M059J (cell line): ENCODE measurements at regions not wholly inside any gene's neighbourhood (a gene's known extent, or its start where the extent isn't known, plus 50 kb on each side); places are given as distances from the start of the nearest gene placed in this dataset.
A peak's percentile ranks its signal among the peaks of the same experiment; 100 is the strongest.

ENCODE experiments used
- DNase-seq: peaks from one replicate; pipeline ENCODE4 v3.0.0-alpha.2; 2012; ENCODE audit warnings: low read depth

- no peak for DNase-seq
These were observed 194.9 kb upstream of the UMPS start for GRCh38 chr3:124535306-124535705.

GRCh38 chr3:124540550-124541211, 189.6 kb upstream of the UMPS start:
- no peak for DNase-seq

- DNase-seq = no peak
These were observed 187.9 kb upstream of the UMPS start for GRCh38 chr3:124542214-124542869.

GRCh38 chr3:124545891-124546290, 184.4 kb upstream of the UMPS start:
- no peak for DNase-seq

GRCh38 chr3:124552224-124552623, 178.0 kb upstream of the UMPS start:
- DNase-seq = peak; percentile 98

- DNase-seq = no peak
These were observed 177.1 kb upstream of the UMPS start for GRCh38 chr3:124553178-124553577.

GRCh38 chr3:124556636-124557035, 173.6 kb upstream of the UMPS start:
- DNase-seq = no peak

- DNase-seq = peak; percentile 87
These were observed 172.6 kb upstream of the UMPS start for GRCh38 chr3:124557433-124558232.

- DNase-seq = peak; percentile 100
These were observed 171.0 kb upstream of the UMPS start for GRCh38 chr3:124558991-124559845.

- peak; percentile 84 for DNase-seq
These were observed 170.2 kb upstream of the UMPS start for GRCh38 chr3:124559846-124560574.

- DNase-seq = no peak
These were observed 169.5 kb upstream of the UMPS start for GRCh38 chr3:124560666-124561215.

- no peak for DNase-seq
These were observed 167.5 kb upstream of the UMPS start for GRCh38 chr3:124562769-124563168.

- DNase-seq = peak; percentile 47
These were observed 166.9 kb upstream of the UMPS start for GRCh38 chr3:124563376-124563775.

GRCh38 chr3:124565013-124565412, 165.2 kb upstream of the UMPS start:
- DNase-seq = peak; percentile 80

- no peak for DNase-seq
These were observed 164.7 kb upstream of the UMPS start for GRCh38 chr3:124565551-124565950.

GRCh38 chr3:124566701-124567100, 163.6 kb upstream of the UMPS start:
- DNase-seq = no peak

- DNase-seq = no peak
These were observed 163.1 kb upstream of the UMPS start for GRCh38 chr3:124567179-124567578.

- no peak for DNase-seq
These were observed 160.5 kb upstream of the UMPS start for GRCh38 chr3:124569761-124570160.

- DNase-seq = no peak
These were observed 160.0 kb upstream of the UMPS start for GRCh38 chr3:124570232-124570631.

GRCh38 chr3:124572851-124573405, 157.3 kb upstream of the UMPS start:
- no peak for DNase-seq

- DNase-seq = no peak
These were observed 156.2 kb upstream of the UMPS start for GRCh38 chr3:124574012-124574411.
